22Rv1 (cell line): ENCODE measurements at regions not wholly inside any gene's neighbourhood (a gene's known extent, or its start where the extent isn't known, plus 50 kb on each side); places are given as distances from the start of the nearest gene placed in this dataset.

Experiments
- H3K27ac ChIP-seq: fragments of 450-650 bp; 2 replicates; pipeline ENCODE4 v1.5.1; 2017
- CTCF ChIP-seq: fragments of 450-650 bp; IDR thresholded peaks from 2 replicates; pipeline ENCODE4 v1.5.1; 2017; ENCODE audit warnings: mild to moderate bottlenecking
- ZFX ChIP-seq: fragments of 450-650 bp; IDR thresholded peaks from 2 replicates; pipeline ENCODE4 v1.6.1; 2017; ENCODE audit warnings: antibody characterized with exemption, borderline replicate concordance

GRCh38 chr9:113646946-113647914 is 183.7 kb downstream of the RGS3 start:
- TF ChIP-seq CTCF (no peak), ZFX (no peak)
- H3K27ac ChIP-seq = no peak overlapping the region

DNA sequence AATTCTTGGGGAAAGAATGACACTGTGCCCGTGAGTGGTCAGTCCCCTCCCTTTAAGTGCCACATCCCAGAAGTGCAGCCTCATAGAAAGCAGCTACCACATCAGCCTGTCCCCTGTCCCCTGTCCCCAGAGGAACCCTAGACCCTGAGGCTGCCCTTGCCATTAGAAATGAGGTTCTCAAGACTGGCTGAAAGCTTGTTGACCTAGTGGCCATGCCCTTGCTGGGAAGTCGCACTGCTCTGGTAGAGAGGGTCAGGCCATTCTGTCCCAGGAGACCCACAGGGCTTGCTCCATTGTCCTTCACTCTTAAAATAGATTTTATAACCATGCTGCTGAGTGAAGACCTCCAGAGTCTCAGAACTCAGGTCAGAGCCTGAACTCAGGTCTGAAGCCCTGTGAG is 184.5 kb downstream of the RGS3 start:
- no peak overlapping the region for H3K27ac ChIP-seq
- TF ChIP-seq ZFX (no peak), CTCF (no peak)

DNA sequence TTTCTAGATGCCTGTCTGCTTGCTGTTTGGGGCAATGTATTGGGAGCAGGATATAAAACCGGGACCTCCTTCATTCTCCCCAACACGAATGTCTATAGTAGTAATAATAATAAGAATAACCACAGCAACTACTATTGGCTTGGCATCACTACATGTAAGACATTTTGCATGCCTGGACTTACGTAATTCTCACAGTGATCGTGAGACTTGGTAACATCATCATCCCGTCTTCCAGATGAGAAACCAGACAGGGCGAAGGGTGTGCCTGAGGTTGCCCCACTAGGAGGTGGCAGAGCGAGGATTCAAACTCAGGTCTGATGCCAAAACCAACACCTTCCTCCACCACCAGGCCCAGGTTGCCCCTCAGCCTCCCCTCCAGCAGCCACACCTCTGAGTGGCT is 185.1 kb downstream of the RGS3 start:
- TF ChIP-seq CTCF (no peak), ZFX (no peak)
- H3K27ac ChIP-seq = no peak overlapping the region

GRCh38 chr9:113649054-113649453 is 185.5 kb downstream of the RGS3 start:
- H3K27ac ChIP-seq = no peak overlapping the region
- TF ChIP-seq ZFX = no peak
- TF ChIP-seq CTCF = no peak

- TF ChIP-seq ZFX (no peak), CTCF (no peak)
- H3K27ac ChIP-seq = no peak overlapping the region
Measured at GRCh38 chr9:113649855-113650206, 186.3 kb downstream of the RGS3 start.

- H3K27ac ChIP-seq = no peak overlapping the region
- TF ChIP-seq ZFX (no peak), CTCF (no peak)
Measured at GRCh38 chr9:113650207-113651131, 186.9 kb downstream of the RGS3 start.
